CD4-positive, alpha-beta T cell treated with Interleukin-10 for 1 hour (primary cell): ENCODE measurements at regions not wholly inside any gene's neighbourhood (a gene's known extent, or its start where the extent isn't known, plus 50 kb on each side); places are given as distances from the start of the nearest gene placed in this dataset.
"Not testable (repeated sequence)": the region's sequence is repeated elsewhere in the genome, so short reads cannot be mapped to it uniquely, and the experiment has no call there.

Source experiments
- DNase-seq: peaks from one replicate; pipeline ENCODE4 v3.0.0-alpha.2; 2020

- DNase-seq, result no peak
These were observed 98.2 kb downstream of the AHR start for GRCh38 chr7:17396692-17397091.

GRCh38 chr7:17401791-17402627, 103.6 kb downstream of the AHR start:
- no peak for DNase-seq

- DNase-seq, result no peak
These were observed 104.3 kb downstream of the AHR start for GRCh38 chr7:17402628-17403278.

GRCh38 chr7:17404006-17404405, 105.6 kb downstream of the AHR start:
- DNase-seq, result no peak

- DNase-seq, result no peak
These were observed 107.3 kb downstream of the AHR start for GRCh38 chr7:17405786-17406185.

GRCh38 chr7:17406738-17407137, 108.3 kb downstream of the AHR start:
- no peak for DNase-seq

- DNase-seq, result no peak
These were observed 108.8 kb downstream of the AHR start for GRCh38 chr7:17407229-17407628.

GRCh38 chr7:17408245-17408903, 109.9 kb downstream of the AHR start:
- peak; percentile 6 for DNase-seq

GRCh38 chr7:17408904-17409290, 110.4 kb downstream of the AHR start:
- DNase-seq, result no peak

GRCh38 chr7:17411922-17412321, 113.5 kb downstream of the AHR start:
- no peak for DNase-seq

GRCh38 chr7:17412883-17413282, 114.4 kb downstream of the AHR start:
- DNase-seq, result no peak

- no peak for DNase-seq
These were observed 117.5 kb downstream of the AHR start for GRCh38 chr7:17415955-17416354.

GRCh38 chr7:17420308-17421015, 122.0 kb downstream of the AHR start:
- DNase-seq, result not testable (repeated sequence)

- no peak for DNase-seq
These were observed 123.5 kb downstream of the AHR start for GRCh38 chr7:17421941-17422340.

GRCh38 chr7:17422966-17423365, 124.5 kb downstream of the AHR start:
- DNase-seq, result no peak

GRCh38 chr7:17427924-17428323, 129.5 kb downstream of the AHR start:
- DNase-seq, result no peak

- no peak for DNase-seq
These were observed 131.1 kb downstream of the AHR start for GRCh38 chr7:17429579-17429978.

GRCh38 chr7:17432793-17433192, 134.3 kb downstream of the AHR start:
- no peak for DNase-seq

- DNase-seq, result no peak
These were observed 135.7 kb downstream of the AHR start for GRCh38 chr7:17434191-17434590.

- no peak for DNase-seq
These were observed 136.6 kb downstream of the AHR start for GRCh38 chr7:17434841-17435692.

- DNase-seq, result no peak
These were observed 137.7 kb downstream of the AHR start for GRCh38 chr7:17436126-17436525.

- DNase-seq, result no peak
These were observed 139.1 kb downstream of the AHR start for GRCh38 chr7:17437586-17437985.
